Body of pancreas (tissue), 4 donors: ENCODE measurements at regions not wholly inside any gene's neighbourhood (a gene's known extent, or its start where the extent isn't known, plus 50 kb on each side); places are given as distances from the start of the nearest gene placed in this dataset.

Experiments used
- POLR2A ChIP-seq, 3 donors: fragments of 450-650 bp; IDR thresholded peaks; one replicate each; pipeline ENCODE4 v1.6.1; 2016; ENCODE audit warnings: antibody characterized with exemption in 3 of 3, mild to moderate bottlenecking in 2 of 3
- TF ChIP-seq, protein P1 (sequence below), 7 experiments: fragments of 450-650 bp in 4 of 7; fragments of 200-600 bp in 3 of 7; sonication (generic) in 3 of 7; IDR thresholded peaks; one replicate each; pipeline ENCODE4 v1.5.1; 2016 to 2019; ENCODE audit warnings: antibody characterized with exemption in 7 of 7

DNA sequence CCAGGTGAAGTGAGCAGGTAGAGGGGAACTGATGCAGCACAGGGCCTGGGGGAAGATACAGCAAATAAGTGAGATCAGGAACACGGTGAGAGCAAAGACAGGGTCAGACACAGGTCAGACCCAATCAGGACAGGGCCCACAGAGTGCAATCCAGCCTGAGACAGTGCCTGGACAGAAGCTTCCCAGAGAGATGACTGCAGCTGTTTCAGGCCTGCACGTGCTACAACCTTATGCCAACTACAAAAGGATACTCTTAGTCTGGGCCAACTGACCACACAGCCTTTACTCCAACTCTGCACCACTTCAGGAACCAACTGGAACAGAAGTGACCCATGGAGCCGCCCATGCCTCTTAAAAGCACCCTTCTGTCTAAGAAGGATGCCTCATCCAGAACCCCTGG is 228.0 kb downstream of the TOMM20 start:
- TF ChIP-seq, protein P1, sequence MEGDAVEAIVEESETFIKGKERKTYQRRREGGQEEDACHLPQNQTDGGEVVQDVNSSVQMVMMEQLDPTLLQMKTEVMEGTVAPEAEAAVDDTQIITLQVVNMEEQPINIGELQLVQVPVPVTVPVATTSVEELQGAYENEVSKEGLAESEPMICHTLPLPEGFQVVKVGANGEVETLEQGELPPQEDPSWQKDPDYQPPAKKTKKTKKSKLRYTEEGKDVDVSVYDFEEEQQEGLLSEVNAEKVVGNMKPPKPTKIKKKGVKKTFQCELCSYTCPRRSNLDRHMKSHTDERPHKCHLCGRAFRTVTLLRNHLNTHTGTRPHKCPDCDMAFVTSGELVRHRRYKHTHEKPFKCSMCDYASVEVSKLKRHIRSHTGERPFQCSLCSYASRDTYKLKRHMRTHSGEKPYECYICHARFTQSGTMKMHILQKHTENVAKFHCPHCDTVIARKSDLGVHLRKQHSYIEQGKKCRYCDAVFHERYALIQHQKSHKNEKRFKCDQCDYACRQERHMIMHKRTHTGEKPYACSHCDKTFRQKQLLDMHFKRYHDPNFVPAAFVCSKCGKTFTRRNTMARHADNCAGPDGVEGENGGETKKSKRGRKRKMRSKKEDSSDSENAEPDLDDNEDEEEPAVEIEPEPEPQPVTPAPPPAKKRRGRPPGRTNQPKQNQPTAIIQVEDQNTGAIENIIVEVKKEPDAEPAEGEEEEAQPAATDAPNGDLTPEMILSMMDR (IDR thresholded peaks at IDR 0.05), result no peak
- no peak for TF ChIP-seq POLR2A (IDR thresholded peaks at IDR 0.05)
